ENCODE measurements at regions not wholly inside any gene's neighbourhood (a gene's known extent, or its start where the extent isn't known, plus 50 kb on each side); places are given as distances from the start of the nearest gene placed in this dataset.
A peak's percentile ranks its signal among the peaks of the same experiment; 100 is the strongest.
"Not testable (repeated sequence)": the region's sequence is repeated elsewhere in the genome, so short reads cannot be mapped to it uniquely, and the experiment has no call there.

- Histone ChIP-seq H3K36me3 (no peaks in the 10 kb centered on the region), H3K9me3 (no peaks in the 10 kb centered on the region), H3K4me1 (peaks cover 0 to 3% (median 0%) of the 10 kb centered on the region in 4 donors), H3K4me3 (no peak overlapping the region), H3K27me3 (no peaks in the 10 kb centered on the region), H3K27ac (no peak overlapping the region)
- TF ChIP-seq POLR2A (IDR thresholded peaks at IDR 0.05): no peak
- TF ChIP-seq CTCF (IDR thresholded peaks at IDR 0.05): no peak
- no peak for DNase-seq
Measured at GRCh38 chr2:53131416-53131815, 636.2 kb upstream of the CHAC2 start.

GRCh38 chr2:53130441-53130943, 637.1 kb upstream of the CHAC2 start:
- Histone ChIP-seq H3K9me3 (no peaks in the 10 kb centered on the region), H3K36me3 (no peaks in the 10 kb centered on the region), H3K27ac (no peak overlapping the region), H3K4me3 (no peak overlapping the region), H3K27me3 (no peaks in the 10 kb centered on the region), H3K4me1 (peaks cover 0 to 3% (median 0%) of the 10 kb centered on the region in 4 donors)
- no peak for DNase-seq
- no peak for TF ChIP-seq POLR2A (IDR thresholded peaks at IDR 0.05)

- TF ChIP-seq CTCF (IDR thresholded peaks at IDR 0.05): no peak
- no peak for TF ChIP-seq POLR2A (IDR thresholded peaks at IDR 0.05)
- H3K9me3 ChIP-seq: no peaks in the 10 kb centered on the region
- H3K27me3 ChIP-seq: no peaks in the 10 kb centered on the region
- no peaks in the 10 kb centered on the region for H3K36me3 ChIP-seq
- no peak overlapping the region for H3K4me3 ChIP-seq
- H3K27ac ChIP-seq: no peak overlapping the region
- DNase-seq: no peak
- H3K4me1 ChIP-seq: peaks cover 0 to 3% (median 0%) of the 10 kb centered on the region in 4 donors
Measured at GRCh38 chr2:53129851-53130250, 637.8 kb upstream of the CHAC2 start.

GRCh38 chr2:53127061-53127650, 640.4 kb upstream of the CHAC2 start:
- Histone ChIP-seq H3K36me3 (no peaks in the 10 kb centered on the region), H3K9me3 (no peaks in the 10 kb centered on the region), H3K27ac (no peak overlapping the region), H3K4me1 (peaks cover 0 to 3% (median 0%) of the 10 kb centered on the region in 4 donors), H3K27me3 (no peaks in the 10 kb centered on the region), H3K4me3 (no peak overlapping the region)
- TF ChIP-seq CTCF (IDR thresholded peaks at IDR 0.05) (no peak), POLR2A (IDR thresholded peaks at IDR 0.05) (no peak)
- peak in 2 of 3 donors; percentile 53 for DNase-seq

GRCh38 chr2:53114991-53115390, 652.6 kb upstream of the CHAC2 start:
- H3K4me1 ChIP-seq: no peaks in the 10 kb centered on the region
- no peaks in the 10 kb centered on the region for H3K27me3 ChIP-seq
- H3K9me3 ChIP-seq: no peaks in the 10 kb centered on the region
- TF ChIP-seq POLR2A (IDR thresholded peaks at IDR 0.05): no peak
- no peak for TF ChIP-seq CTCF (IDR thresholded peaks at IDR 0.05)
- H3K4me3 ChIP-seq: no peak overlapping the region
- H3K36me3 ChIP-seq: no peaks in the 10 kb centered on the region
- H3K27ac ChIP-seq: no peak overlapping the region
- DNase-seq: no peak

- Histone ChIP-seq H3K27me3 (no peaks in the 10 kb centered on the region), H3K4me1 (no peaks in the 10 kb centered on the region), H3K4me3 (no peak overlapping the region), H3K36me3 (no peaks in the 10 kb centered on the region), H3K27ac (no peak overlapping the region), H3K9me3 (no peaks in the 10 kb centered on the region)
- TF ChIP-seq POLR2A (IDR thresholded peaks at IDR 0.05) (no peak), CTCF (IDR thresholded peaks at IDR 0.05) (no peak)
- DNase-seq: no peak
Measured at GRCh38 chr2:53114582-53114981, 653.0 kb upstream of the CHAC2 start.

- H3K27me3 ChIP-seq, H3K36me3 ChIP-seq: not testable (repeated sequence)
Measured at GRCh38 chr2:53112408-53112807, 655.2 kb upstream of the CHAC2 start.

More at GRCh38 chr2:53112408-53112807, 655.2 kb upstream of the CHAC2 start:
- DNase-seq, H3K4me3 ChIP-seq, H3K9me3 ChIP-seq, H3K27ac ChIP-seq, H3K4me1 ChIP-seq: not testable (repeated sequence)

Measured in Peyer's patch (tissue), 4 donors.